ENCODE measurements at regions not wholly inside any gene's neighbourhood (a gene's known extent, or its start where the extent isn't known, plus 50 kb on each side); places are given as distances from the start of the nearest gene placed in this dataset.
"Not testable (repeated sequence)": the region's sequence is repeated elsewhere in the genome, so short reads cannot be mapped to it uniquely, and the experiment has no call there.

- no peak for FAIRE-seq
Measured at GRCh38 chr4:12651876-12652275, 832.3 kb downstream of the RAB28 start.

- FAIRE-seq: no peak
Measured at GRCh38 chr4:12645732-12646131, 838.4 kb downstream of the RAB28 start.

- FAIRE-seq: no peak
Measured at GRCh38 chr4:12644261-12644660, 839.9 kb downstream of the RAB28 start.

GRCh38 chr4:12636191-12636590 is 847.9 kb downstream of the RAB28 start:
- no peak for FAIRE-seq

- FAIRE-seq: no peak
Measured at GRCh38 chr4:12635629-12636028, 848.5 kb downstream of the RAB28 start.

- peak; percentile 17 for FAIRE-seq
Measured at GRCh38 chr4:12633053-12633651, 851.0 kb downstream of the RAB28 start.

GRCh38 chr4:12615822-12616221 is 868.3 kb downstream of the RAB28 start:
- FAIRE-seq: no peak

- no peak for FAIRE-seq
Measured at GRCh38 chr4:12612876-12613275, 871.3 kb downstream of the RAB28 start.

- FAIRE-seq: not testable (repeated sequence)
Measured at GRCh38 chr4:12609212-12609875, 874.8 kb downstream of the RAB28 start.

GRCh38 chr4:12595986-12596385 is 888.2 kb downstream of the RAB28 start:
- FAIRE-seq: no peak

GRCh38 chr4:12595489-12595888 is 888.7 kb downstream of the RAB28 start:
- FAIRE-seq: no peak

GRCh38 chr4:12588582-12588981 is 895.6 kb downstream of the RAB28 start:
- no peak for FAIRE-seq

GRCh38 chr4:12586242-12587006 is 897.7 kb downstream of the RAB28 start:
- no peak for FAIRE-seq

GRCh38 chr4:12584116-12584875 is 899.8 kb downstream of the RAB28 start:
- FAIRE-seq: no peak

- no peak for FAIRE-seq
Measured at GRCh38 chr4:12583275-12583674, 900.9 kb downstream of the RAB28 start.

- FAIRE-seq: no peak
Measured at GRCh38 chr4:12580787-12581186, 903.4 kb downstream of the RAB28 start.

- no peak for FAIRE-seq
Measured at GRCh38 chr4:12579172-12579571, 905.0 kb downstream of the RAB28 start.

GRCh38 chr4:12576409-12576808 is 907.7 kb downstream of the RAB28 start:
- FAIRE-seq: no peak

GRCh38 chr4:12573716-12574115 is 910.4 kb downstream of the RAB28 start:
- FAIRE-seq: no peak

- no peak for FAIRE-seq
Measured at GRCh38 chr4:12562476-12563140, 921.5 kb downstream of the RAB28 start.

- no peak for FAIRE-seq
Measured at GRCh38 chr4:12562021-12562420, 922.1 kb downstream of the RAB28 start.

GRCh38 chr4:12555011-12555410 is 929.1 kb downstream of the RAB28 start:
- no peak for FAIRE-seq

GRCh38 chr4:12548678-12549077 is 935.5 kb downstream of the RAB28 start:
- no peak for FAIRE-seq

All from G401.6 (cell line).